GM12878 (cell line): ENCODE measurements at regions not wholly inside any gene's neighbourhood (a gene's known extent, or its start where the extent isn't known, plus 50 kb on each side); places are given as distances from the start of the nearest gene placed in this dataset.

Experiments
- ATAC-seq: fragments of 200-7000 bp; cut with Tn5 transposase; 3 replicates; pipeline ENCODE4 v1.9.1; 2020; ENCODE audit warnings: mild to moderate bottlenecking, moderate library complexity
- BruUV-seq: library from RNA; stranded (reverse); fragments of 400-500 nt; replicated peaks from 2 replicates; lab custom pipeline; 2021; lab: Mats Ljungman, UMichigan
- CTCF ChIA-PET: fragments of 300-600 bp; sonication (Branson Sonifier 250); formaldehyde crosslinking; extraction: SDS; loops from one replicate; lab custom pipeline; 2021; ENCODE audit warnings: inconsistent platforms; lab: Yijun Ruan, JAX
- POLR2A ChIA-PET: fragments of 350-600 bp; formaldehyde crosslinking; extraction: SDS; loops from one replicate; lab custom pipeline; 2021; ENCODE audit warnings: inconsistent platforms; lab: Charles Lee
- RAD21 ChIA-PET: fragments of 300-600 bp; sonication (Branson Sonifier 250); formaldehyde crosslinking; loops from one replicate; lab custom pipeline; 2023; ENCODE audit warnings: antibody characterized with exemption; ENCODE audit not compliant: unreplicated experiment; lab: Charles Lee
- SMC1A ChIA-PET: fragments of 300-600 bp; sonication (Branson Sonifier 250); formaldehyde crosslinking; loops from one replicate; lab custom pipeline; 2023; ENCODE audit not compliant: unreplicated experiment, uncharacterized antibody; lab: Charles Lee
- DNase-seq: peaks from one replicate; pipeline ENCODE4 v3.0.0-alpha.2; 2011; ENCODE audit warnings: low read depth, low spot score
- FAIRE-seq: peaks from 3 replicates; lab custom pipeline; 2011; peaks lifted over from hg19 to GRCh38; lab: Jason Lieb, UNC
- H2AFZ ChIP-seq: 2 replicates; pipeline ENCODE4 v1.6.0; 2011; ENCODE audit warnings: low read depth, low read length, control low read depth; ENCODE audit not compliant: control insufficient read depth
- H3K27ac ChIP-seq: 2 replicates; pipeline ENCODE4 v1.5.1; 2011; ENCODE audit warnings: control low read depth; ENCODE audit not compliant: control insufficient read depth, insufficient read depth
- H3K27me3 ChIP-seq, 2 experiments: replicated peaks in 1 of 2; 2 replicates each; pipeline versions ENCODE4 v1.6.0 to v1.6.1; 2011; ENCODE audit warnings: low read length in 1 of 2; ENCODE audit not compliant: control insufficient read depth in 2 of 2, insufficient read depth in 2 of 2
- H3K36me3 ChIP-seq, 2 experiments: 2 replicates each; pipeline ENCODE4 v1.5.1; 2011; ENCODE audit warnings: low read length in 1 of 2; ENCODE audit not compliant: control insufficient read depth in 2 of 2, insufficient read depth in 2 of 2
- H3K4me1 ChIP-seq: 2 replicates; pipeline ENCODE4 v1.6.1; 2011; ENCODE audit warnings: mild to moderate bottlenecking, low read length, moderate library complexity, mixed read lengths; ENCODE audit not compliant: control insufficient read depth, insufficient read depth
- H3K4me2 ChIP-seq: 2 replicates; pipeline ENCODE4 v1.6.0; 2011; ENCODE audit warnings: control low read depth; ENCODE audit not compliant: control insufficient read depth, insufficient read depth
- H3K4me3 ChIP-seq: fragments of 200-600 bp; sonication (generic); 2 replicates; pipeline ENCODE4 v1.5.1; 2016
- H3K79me2 ChIP-seq: 2 replicates; pipeline ENCODE4 v1.6.0; 2011; ENCODE audit warnings: low read length; ENCODE audit not compliant: control insufficient read depth, insufficient read depth
- H3K9ac ChIP-seq: 2 replicates; pipeline ENCODE4 v1.8.0; 2011; ENCODE audit warnings: low read length, control low read depth, mixed read lengths; ENCODE audit not compliant: control insufficient read depth, insufficient read depth
- H3K9me3 ChIP-seq: replicated peaks from 3 replicates; pipeline ENCODE4 v1.5.1; 2011; ENCODE audit warnings: mild to moderate bottlenecking, low read length; ENCODE audit not compliant: control insufficient read depth, insufficient read depth
- H4K20me1 ChIP-seq: 2 replicates; pipeline ENCODE4 v1.6.0; 2011; ENCODE audit not compliant: control insufficient read depth, insufficient read depth
- ASH2L ChIP-seq: fragments of 300-600, 200-600 bp; sonication (generic); IDR thresholded peaks from 2 replicates; pipeline ENCODE4 v1.6.1; 2017; ENCODE audit warnings: low read depth, mild to moderate bottlenecking, borderline replicate concordance
- CBX5 ChIP-seq: sonication (generic); IDR thresholded peaks from 2 replicates; pipeline ENCODE4 v1.6.1; 2016; ENCODE audit warnings: low read depth, moderate library complexity, mild to moderate bottlenecking, inconsistent platforms
- GABPA ChIP-seq: IDR thresholded peaks from 2 replicates; pipeline ENCODE4 v1.6.1; 2014; ENCODE audit warnings: antibody characterized with exemption, low read depth, mild to moderate bottlenecking, inconsistent platforms
- JUNB ChIP-seq: IDR thresholded peaks from 2 replicates; pipeline ENCODE4 v1.6.1; 2016; ENCODE audit warnings: antibody characterized with exemption, mild to moderate bottlenecking
- LARP7 ChIP-seq: fragments of 450-650 bp; IDR thresholded peaks from 2 replicates; pipeline ENCODE4 v1.6.1; 2017; ENCODE audit warnings: mild to moderate bottlenecking
- MXI1 ChIP-seq: fragments of 150-350 bp; IDR thresholded peaks from 2 replicates; pipeline ENCODE4 v1.6.1; 2011; ENCODE audit warnings: low read depth, mild to moderate bottlenecking, inconsistent platforms, low read length, improper control_type of control experiment
- MYB ChIP-seq: fragments of 150-350 bp; IDR thresholded peaks from 2 replicates; pipeline ENCODE4 v1.6.1; 2014; ENCODE audit warnings: mild to moderate bottlenecking, low read depth, low read length, borderline replicate concordance
- NR2C2 ChIP-seq: IDR thresholded peaks from 2 replicates; pipeline ENCODE4 v1.6.1; 2011; ENCODE audit warnings: borderline replicate concordance, low read depth; ENCODE audit not compliant: control insufficient read depth, insufficient read length
- POLR2AphosphoS5 ChIP-seq: IDR thresholded peaks from 2 replicates; pipeline ENCODE4 v1.6.1; 2011; ENCODE audit warnings: mild to moderate bottlenecking, low read length, inconsistent platforms
- SMARCA5 ChIP-seq: fragments of 450-650 bp; IDR thresholded peaks from 2 replicates; pipeline ENCODE4 v1.6.1; 2017; ENCODE audit warnings: mild to moderate bottlenecking
- TAF1 ChIP-seq: IDR thresholded peaks from 2 replicates; pipeline ENCODE4 v1.6.1; 2011; ENCODE audit warnings: mild to moderate bottlenecking, low read depth, low read length, borderline replicate concordance
- TCF12 ChIP-seq: IDR thresholded peaks from 2 replicates; pipeline ENCODE4 v1.6.1; 2011; ENCODE audit warnings: low read depth, mild to moderate bottlenecking, low read length
- WGBS: methylation state at CpG from one replicate; pipeline ENCODE4 v1.1.6; 2016; ENCODE audit warnings: low lambda C conversion rate; ENCODE audit not compliant: insufficient replicate concordance, insufficient coverage; ENCODE audit errors: missing lambda C conversion rate; 5-methylcytosine and 5-hydroxymethylcytosine counted together
- in situ Hi-C: fragments of 300-500 bp; cut with MboI; formaldehyde crosslinking; loops from 9 replicates; pipeline ENCODE4 v1.14.3; 2018; ENCODE audit warnings: mixed read lengths
- intact Hi-C: fragments of 100-400 bp; cut with micrococcal nuclease; formaldehyde crosslinking; loops from one replicate; pipeline ENCODE4 v1.14.2; 2022; ENCODE audit not compliant: unreplicated experiment

DNA sequence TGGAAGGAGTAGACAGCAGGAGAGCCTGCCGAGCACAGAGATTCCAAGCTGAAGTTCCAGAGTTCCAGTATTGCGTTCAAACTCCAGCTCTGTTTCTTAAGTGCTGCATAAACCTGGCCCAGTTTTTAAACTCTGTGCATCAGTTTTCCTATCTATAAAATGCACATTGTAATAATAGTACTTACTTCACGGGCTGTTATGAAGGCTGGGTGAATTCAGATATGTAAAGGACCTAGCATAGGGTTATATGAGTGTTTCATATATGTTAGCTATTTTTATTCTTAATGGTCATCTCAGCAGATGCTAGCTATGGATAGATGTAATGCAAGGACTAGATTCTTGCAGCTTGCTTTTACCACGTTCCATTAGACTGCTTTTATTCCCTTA lies 293.1 kb upstream of the SEMA3C start (continued):
- TF ChIP-seq NR2C2 (no peak), TCF12 (no peak)

- CTCF ChIA-PET: interaction anchor here (0.9 kb wide), 1 partner anchor 8 kb away, joined by 4 read pairs; no protein-coding TSS in a partner anchor
- Histone ChIP-seq H3K4me1 (no peaks in the 10 kb centered on the region), H3K4me3 (no peak overlapping the region), H3K79me2 (no peaks in the 10 kb centered on the region), H2AFZ (no peak overlapping the region), H3K27ac (no peak overlapping the region)
- RAD21 ChIA-PET: no interaction called here
- no peak for FAIRE-seq
- intact Hi-C loops: no loop called here
- no peak for TF ChIP-seq GABPA
- TF ChIP-seq TAF1: no peak
- no peak for TF ChIP-seq ASH2L
- no peak for TF ChIP-seq CBX5
- no peak for TF ChIP-seq JUNB
- TF ChIP-seq MYB: no peak
- no peak for TF ChIP-seq LARP7
- TF ChIP-seq MXI1: no peak
- TF ChIP-seq POLR2AphosphoS5: no peak
- TF ChIP-seq SMARCA5: no peak
- TF ChIP-seq, all 136 proteins: peak for 0
- Histone ChIP-seq H3K9ac (no peak overlapping the region), H4K20me1 (no peaks in the 10 kb centered on the region), H3K9me3 (no peaks in the 10 kb centered on the region), H3K4me2 (no peak overlapping the region), H3K36me3 (no peaks in the 10 kb centered on the region), H3K27me3 (no peaks in the 10 kb centered on the region; a peak in 1 of 4 replicates)
- SMC1A ChIA-PET: interaction anchor here (0.7 kb wide), 1 partner anchor 215 kb away, joined by 3 read pairs; no protein-coding TSS in a partner anchor
- BruUV-seq: no TSS peak
- POLR2A ChIA-PET: no interaction called here
- in situ Hi-C loops: no loop called here
- 19% methylated on average over 6 of the region's 6 CpGs for WGBS
- ATAC-seq (no peak), DNase-seq (no peak)
Measured at GRCh38 chr7:81211204-81211933, 292.5 kb upstream of the SEMA3C start.
